Body of pancreas (tissue), 4 donors: ENCODE measurements at regions not wholly inside any gene's neighbourhood (a gene's known extent, or its start where the extent isn't known, plus 50 kb on each side); places are given as distances from the start of the nearest gene placed in this dataset.

ENCODE experiments used
- CTCF ChIP-seq, 7 experiments: fragments of 450-650 bp in 4 of 7; fragments of 200-600 bp in 3 of 7; sonication (generic) in 3 of 7; IDR thresholded peaks; one replicate each; pipeline ENCODE4 v1.5.1; 2016 to 2019; ENCODE audit warnings: antibody characterized with exemption in 7 of 7
- POLR2A ChIP-seq, 3 donors: fragments of 450-650 bp; IDR thresholded peaks; one replicate each; pipeline ENCODE4 v1.6.1; 2016; ENCODE audit warnings: antibody characterized with exemption in 3 of 3, mild to moderate bottlenecking in 2 of 3

- TF ChIP-seq CTCF (IDR thresholded peaks at IDR 0.05) (no peak), POLR2A (IDR thresholded peaks at IDR 0.05) (no peak)
Observed at GRCh38 chr5:173480896-173481295, 135.6 kb downstream of the BOD1 start.
